ENCODE measurements at regions not wholly inside any gene's neighbourhood (a gene's known extent, or its start where the extent isn't known, plus 50 kb on each side); places are given as distances from the start of the nearest gene placed in this dataset.

DNA sequence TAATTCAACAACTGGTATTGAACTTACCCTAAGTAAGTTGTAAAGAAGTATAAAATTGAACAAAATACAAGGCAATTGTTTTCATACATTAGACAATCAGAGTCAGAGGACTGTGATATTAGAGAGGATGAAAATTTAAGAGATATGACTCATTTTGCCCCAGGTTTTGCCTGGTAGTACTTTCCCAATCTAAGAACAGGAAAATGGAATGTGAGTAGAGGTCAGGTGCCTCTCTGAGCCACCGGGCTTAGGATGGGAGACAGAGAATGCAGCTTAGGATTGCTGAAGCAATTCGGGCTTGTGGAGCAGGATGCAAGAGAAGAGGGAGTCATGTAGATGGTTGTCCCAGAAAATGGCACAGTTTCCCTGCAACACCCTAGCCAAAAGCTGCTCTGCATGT lies 219.7 kb upstream of the CHST9 start:
- ATAC-seq: no peak
- no peak for TF ChIP-seq ISL1 (CRISPR knock-in tag; IDR thresholded peaks at IDR 0.05)
- TF ChIP-seq, protein P1, sequence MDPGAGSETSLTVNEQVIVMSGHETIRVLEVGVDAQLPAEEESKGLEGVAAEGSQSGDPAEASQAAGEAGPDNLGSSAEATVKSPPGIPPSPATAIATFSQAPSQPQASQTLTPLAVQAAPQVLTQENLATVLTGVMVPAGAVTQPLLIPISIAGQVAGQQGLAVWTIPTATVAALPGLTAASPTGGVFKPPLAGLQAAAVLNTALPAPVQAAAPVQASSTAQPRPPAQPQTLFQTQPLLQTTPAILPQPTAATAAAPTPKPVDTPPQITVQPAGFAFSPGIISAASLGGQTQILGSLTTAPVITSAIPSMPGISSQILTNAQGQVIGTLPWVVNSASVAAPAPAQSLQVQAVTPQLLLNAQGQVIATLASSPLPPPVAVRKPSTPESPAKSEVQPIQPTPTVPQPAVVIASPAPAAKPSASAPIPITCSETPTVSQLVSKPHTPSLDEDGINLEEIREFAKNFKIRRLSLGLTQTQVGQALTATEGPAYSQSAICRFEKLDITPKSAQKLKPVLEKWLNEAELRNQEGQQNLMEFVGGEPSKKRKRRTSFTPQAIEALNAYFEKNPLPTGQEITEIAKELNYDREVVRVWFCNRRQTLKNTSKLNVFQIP (CRISPR knock-in tag; IDR thresholded peaks at IDR 0.05; ENCODE audit: borderline replicate concordance, low read depth): no peak
- TF ChIP-seq ZC3H10 (CRISPR knock-in tag; IDR thresholded peaks at IDR 0.05): no peak
- TF ChIP-seq, protein P2, sequence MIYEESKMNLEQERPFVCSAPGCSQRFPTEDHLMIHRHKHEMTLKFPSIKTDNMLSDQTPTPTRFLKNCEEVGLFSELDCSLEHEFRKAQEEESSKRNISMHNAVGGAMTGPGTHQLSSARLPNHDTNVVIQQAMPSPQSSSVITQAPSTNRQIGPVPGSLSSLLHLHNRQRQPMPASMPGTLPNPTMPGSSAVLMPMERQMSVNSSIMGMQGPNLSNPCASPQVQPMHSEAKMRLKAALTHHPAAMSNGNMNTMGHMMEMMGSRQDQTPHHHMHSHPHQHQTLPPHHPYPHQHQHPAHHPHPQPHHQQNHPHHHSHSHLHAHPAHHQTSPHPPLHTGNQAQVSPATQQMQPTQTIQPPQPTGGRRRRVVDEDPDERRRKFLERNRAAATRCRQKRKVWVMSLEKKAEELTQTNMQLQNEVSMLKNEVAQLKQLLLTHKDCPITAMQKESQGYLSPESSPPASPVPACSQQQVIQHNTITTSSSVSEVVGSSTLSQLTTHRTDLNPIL (CRISPR knock-in tag; IDR thresholded peaks at IDR 0.05; ENCODE audit: low read depth): no peak
- TF ChIP-seq, protein P3, sequence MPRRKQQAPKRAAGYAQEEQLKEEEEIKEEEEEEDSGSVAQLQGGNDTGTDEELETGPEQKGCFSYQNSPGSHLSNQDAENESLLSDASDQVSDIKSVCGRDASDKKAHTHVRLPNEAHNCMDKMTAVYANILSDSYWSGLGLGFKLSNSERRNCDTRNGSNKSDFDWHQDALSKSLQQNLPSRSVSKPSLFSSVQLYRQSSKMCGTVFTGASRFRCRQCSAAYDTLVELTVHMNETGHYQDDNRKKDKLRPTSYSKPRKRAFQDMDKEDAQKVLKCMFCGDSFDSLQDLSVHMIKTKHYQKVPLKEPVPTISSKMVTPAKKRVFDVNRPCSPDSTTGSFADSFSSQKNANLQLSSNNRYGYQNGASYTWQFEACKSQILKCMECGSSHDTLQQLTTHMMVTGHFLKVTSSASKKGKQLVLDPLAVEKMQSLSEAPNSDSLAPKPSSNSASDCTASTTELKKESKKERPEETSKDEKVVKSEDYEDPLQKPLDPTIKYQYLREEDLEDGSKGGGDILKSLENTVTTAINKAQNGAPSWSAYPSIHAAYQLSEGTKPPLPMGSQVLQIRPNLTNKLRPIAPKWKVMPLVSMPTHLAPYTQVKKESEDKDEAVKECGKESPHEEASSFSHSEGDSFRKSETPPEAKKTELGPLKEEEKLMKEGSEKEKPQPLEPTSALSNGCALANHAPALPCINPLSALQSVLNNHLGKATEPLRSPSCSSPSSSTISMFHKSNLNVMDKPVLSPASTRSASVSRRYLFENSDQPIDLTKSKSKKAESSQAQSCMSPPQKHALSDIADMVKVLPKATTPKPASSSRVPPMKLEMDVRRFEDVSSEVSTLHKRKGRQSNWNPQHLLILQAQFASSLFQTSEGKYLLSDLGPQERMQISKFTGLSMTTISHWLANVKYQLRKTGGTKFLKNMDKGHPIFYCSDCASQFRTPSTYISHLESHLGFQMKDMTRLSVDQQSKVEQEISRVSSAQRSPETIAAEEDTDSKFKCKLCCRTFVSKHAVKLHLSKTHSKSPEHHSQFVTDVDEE (CRISPR knock-in tag; IDR thresholded peaks at IDR 0.05): no peak
- TF ChIP-seq BACH2 (CRISPR knock-in tag; IDR thresholded peaks at IDR 0.05; ENCODE audit: borderline replicate concordance): no peak
- TF ChIP-seq RARB (CRISPR knock-in tag; IDR thresholded peaks at IDR 0.05): no peak
- no peak for TF ChIP-seq ZNF8 (CRISPR knock-in tag; IDR thresholded peaks at IDR 0.05)
- no peak for TF ChIP-seq ESRRG (CRISPR knock-in tag; IDR thresholded peaks at IDR 0.05)
- TF ChIP-seq ZNF70 (CRISPR knock-in tag; IDR thresholded peaks at IDR 0.05): no peak
- TF ChIP-seq, protein P4, sequence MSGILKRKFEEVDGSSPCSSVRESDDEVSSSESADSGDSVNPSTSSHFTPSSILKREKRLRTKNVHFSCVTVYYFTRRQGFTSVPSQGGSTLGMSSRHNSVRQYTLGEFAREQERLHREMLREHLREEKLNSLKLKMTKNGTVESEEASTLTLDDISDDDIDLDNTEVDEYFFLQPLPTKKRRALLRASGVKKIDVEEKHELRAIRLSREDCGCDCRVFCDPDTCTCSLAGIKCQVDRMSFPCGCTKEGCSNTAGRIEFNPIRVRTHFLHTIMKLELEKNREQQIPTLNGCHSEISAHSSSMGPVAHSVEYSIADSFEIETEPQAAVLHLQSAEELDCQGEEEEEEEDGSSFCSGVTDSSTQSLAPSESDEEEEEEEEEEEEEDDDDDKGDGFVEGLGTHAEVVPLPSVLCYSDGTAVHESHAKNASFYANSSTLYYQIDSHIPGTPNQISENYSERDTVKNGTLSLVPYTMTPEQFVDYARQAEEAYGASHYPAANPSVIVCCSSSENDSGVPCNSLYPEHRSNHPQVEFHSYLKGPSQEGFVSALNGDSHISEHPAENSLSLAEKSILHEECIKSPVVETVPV (CRISPR knock-in tag; IDR thresholded peaks at IDR 0.05): no peak
- no peak for TF ChIP-seq OSR1 (CRISPR knock-in tag; IDR thresholded peaks at IDR 0.05)
- no peak for TF ChIP-seq TOX (CRISPR knock-in tag; IDR thresholded peaks at IDR 0.05; ENCODE audit: borderline replicate concordance)
- no peak for TF ChIP-seq ZFP30 (CRISPR knock-in tag; IDR thresholded peaks at IDR 0.05)
- TF ChIP-seq ZFP3 (CRISPR knock-in tag; IDR thresholded peaks at IDR 0.05): no peak
- TF ChIP-seq TCF4 (CRISPR knock-in tag; IDR thresholded peaks at IDR 0.05; ENCODE audit: borderline replicate concordance): no peak

DNA sequence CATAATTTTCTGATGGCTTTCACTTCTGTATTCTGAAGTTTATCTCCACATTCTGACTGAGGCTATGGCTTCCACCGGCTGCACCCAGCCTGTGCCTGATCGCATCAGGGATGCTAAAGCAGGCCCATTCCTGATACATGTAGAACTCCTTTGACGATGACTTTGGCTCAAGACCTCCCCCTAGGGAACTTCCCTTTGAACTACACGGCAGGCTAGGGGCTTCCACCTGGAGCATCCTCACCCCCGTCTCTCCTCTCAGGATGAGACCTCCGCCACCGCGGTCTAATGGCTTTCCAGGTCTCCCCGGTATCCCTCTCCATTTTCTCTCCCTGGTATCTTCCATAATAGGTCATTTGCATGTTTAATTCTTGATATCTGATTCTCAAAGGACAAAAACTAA lies 214.9 kb upstream of the CHST9 start:
- ATAC-seq: no peak
- no peak for TF ChIP-seq PPARA (CRISPR knock-in tag; IDR thresholded peaks at IDR 0.05; ENCODE audit: borderline replicate concordance)
- TF ChIP-seq SNAI2 (CRISPR knock-in tag; IDR thresholded peaks at IDR 0.05): no peak
- TF ChIP-seq GLIS3 (CRISPR knock-in tag; IDR thresholded peaks at IDR 0.05): no peak
- TF ChIP-seq, protein P3 (CRISPR knock-in tag; IDR thresholded peaks at IDR 0.05): no peak
- TF ChIP-seq, protein P4 (CRISPR knock-in tag; IDR thresholded peaks at IDR 0.05): no peak
- TF ChIP-seq, protein P2 (CRISPR knock-in tag; IDR thresholded peaks at IDR 0.05; ENCODE audit: low read depth): no peak
- TF ChIP-seq TOX (CRISPR knock-in tag; IDR thresholded peaks at IDR 0.05; ENCODE audit: borderline replicate concordance): no peak
- no peak for TF ChIP-seq ARNTL (CRISPR knock-in tag; IDR thresholded peaks at IDR 0.05; ENCODE audit: borderline replicate concordance, low read depth)
- no peak for TF ChIP-seq RARB (CRISPR knock-in tag; IDR thresholded peaks at IDR 0.05)
- no peak for TF ChIP-seq ESRRG (CRISPR knock-in tag; IDR thresholded peaks at IDR 0.05)
